Gastroesophageal sphincter (tissue), 4 donors: ENCODE measurements at regions not wholly inside any gene's neighbourhood (a gene's known extent, or its start where the extent isn't known, plus 50 kb on each side); places are given as distances from the start of the nearest gene placed in this dataset.

Experiments used
- ATAC-seq: fragments of 150-250 bp; one replicate; pipeline ENCODE4 v1.9.1; 2016; ENCODE audit warnings: mild to moderate bottlenecking, moderate library complexity
- H3K27ac ChIP-seq, 4 donors: fragments of 200-600 bp; sonication (generic) in 3 of 4; 1 replicate in 3 of 4; 2 replicates in 1 of 4; pipeline ENCODE4 v1.5.1; 2016 to 2019
- H3K27me3 ChIP-seq: fragments of 200-600 bp; sonication (generic); one replicate; pipeline ENCODE4 v1.5.1; 2019
- H3K36me3 ChIP-seq, 2 donors: fragments of 200-600 bp; sonication (generic); one replicate each; pipeline ENCODE4 v1.5.1; 2019; ENCODE audit warnings: control low read depth in 1 of 2
- H3K4me1 ChIP-seq, 3 donors: fragments of 200-600 bp; sonication (generic); 1 replicate in 2 of 3; 2 replicates in 1 of 3; pipeline ENCODE4 v1.5.1; 2016 to 2019; ENCODE audit warnings: control low read depth in 2 of 3
- H3K4me3 ChIP-seq, 2 donors: fragments of 200-600 bp; sonication (generic); one replicate each; pipeline ENCODE4 v1.5.1; 2019; ENCODE audit warnings: mild to moderate bottlenecking in 1 of 2, moderate library complexity in 1 of 2
- H3K9me3 ChIP-seq, 3 donors: fragments of 200-600 bp; sonication (generic); one replicate each; pipeline ENCODE4 v1.5.1; 2017 to 2019; ENCODE audit warnings: control low read depth in 2 of 3
- CTCF ChIP-seq, 4 experiments: fragments of 200-600 bp in 2 of 4; fragments of 450-650 bp in 2 of 4; sonication (generic) in 1 of 4; IDR thresholded peaks; one replicate each; pipeline ENCODE4 v1.5.1; 2017 to 2019; ENCODE audit warnings: antibody characterized with exemption in 4 of 4, mild to moderate bottlenecking in 2 of 4, moderate library complexity in 2 of 4
- EP300 ChIP-seq: sonication (generic); formaldehyde crosslinking; IDR thresholded peaks from one replicate; pipeline ENCODE4 v1.6.1; 2017; ENCODE audit warnings: antibody characterized with exemption, mild to moderate bottlenecking
- POLR2A ChIP-seq, 2 donors: fragments of 450-650 bp; IDR thresholded peaks; one replicate each; pipeline ENCODE4 v1.6.1; 2017; ENCODE audit warnings: antibody characterized with exemption in 2 of 2, mild to moderate bottlenecking in 2 of 2, moderate library complexity in 1 of 2
- POLR2AphosphoS5 ChIP-seq: sonication (generic); formaldehyde crosslinking; IDR thresholded peaks from one replicate; pipeline ENCODE4 v1.6.1; 2017; ENCODE audit warnings: antibody characterized with exemption
- WGBS, 2 donors: methylation state at CpG; one replicate each; pipeline ENCODE4 v1.1.5; 2018; ENCODE audit warnings: low coverage in 1 of 2; 5-methylcytosine and 5-hydroxymethylcytosine counted together

GRCh38 chr16:64657316-64658011 lies 464.4 kb downstream of the CDH11 start:
- Histone ChIP-seq H3K27me3 (no peaks in the 10 kb centered on the region), H3K4me1 (peaks cover 0 to 19% (median 0%) of the 10 kb centered on the region in 3 donors), H3K4me3 (no peak overlapping the region), H3K9me3 (no peaks in the 10 kb centered on the region), H3K36me3 (no peaks in the 10 kb centered on the region), H3K27ac (no peak overlapping the region)
- WGBS, 2 donors: 67 to 74% methylated on average over 2 to 3 of the region's 3 CpGs
- TF ChIP-seq EP300 (no peak), POLR2A (IDR thresholded peaks at IDR 0.05) (no peak), CTCF (IDR thresholded peaks at IDR 0.05) (no peak), POLR2AphosphoS5 (no peak)
- no peak for ATAC-seq

- no peak overlapping the region for H3K4me3 ChIP-seq
- H3K4me1 ChIP-seq: peaks cover 0 to 19% (median 0%) of the 10 kb centered on the region in 3 donors
- no peak overlapping the region for H3K27ac ChIP-seq
- 17 to 34% methylated on average over 3 to 4 of the region's 4 CpGs for WGBS, 2 donors
- TF ChIP-seq POLR2A (IDR thresholded peaks at IDR 0.05) (no peak), EP300 (no peak), CTCF (IDR thresholded peaks at IDR 0.05) (no peak), POLR2AphosphoS5 (no peak)
- H3K9me3 ChIP-seq: no peaks in the 10 kb centered on the region
- no peaks in the 10 kb centered on the region for H3K36me3 ChIP-seq
- no peaks in the 10 kb centered on the region for H3K27me3 ChIP-seq
- ATAC-seq: no peak
These were observed 465.4 kb downstream of the CDH11 start for GRCh38 chr16:64656471-64656870.

GRCh38 chr16:64654178-64654577 lies 467.7 kb downstream of the CDH11 start:
- H3K36me3 ChIP-seq: no peaks in the 10 kb centered on the region
- no peak for ATAC-seq

GRCh38 chr16:64648282-64648681 lies 473.6 kb downstream of the CDH11 start:
- H3K27ac ChIP-seq: no peak overlapping the region
- no peaks in the 10 kb centered on the region for H3K36me3 ChIP-seq
- no peaks in the 10 kb centered on the region for H3K27me3 ChIP-seq
- H3K4me3 ChIP-seq: no peak overlapping the region
- ATAC-seq: no peak
- TF ChIP-seq POLR2A (IDR thresholded peaks at IDR 0.05) (no peak), EP300 (no peak), CTCF (IDR thresholded peaks at IDR 0.05) (no peak), POLR2AphosphoS5 (no peak)
- no CpG with 5 or more reads among the region's 3 CpGs for WGBS, 2 donors
- H3K4me1 ChIP-seq: no peaks in the 10 kb centered on the region
- no peaks in the 10 kb centered on the region for H3K9me3 ChIP-seq

More at GRCh38 chr16:64654178-64654577, 467.7 kb downstream of the CDH11 start:
- Histone ChIP-seq H3K4me3 (no peak overlapping the region), H3K27ac (no peak overlapping the region), H3K27me3 (no peaks in the 10 kb centered on the region), H3K4me1 (peaks cover 0 to 19% (median 0%) of the 10 kb centered on the region in 3 donors), H3K9me3 (no peaks in the 10 kb centered on the region)
- TF ChIP-seq CTCF (IDR thresholded peaks at IDR 0.05) (no peak), POLR2AphosphoS5 (no peak), EP300 (no peak), POLR2A (IDR thresholded peaks at IDR 0.05) (no peak)

GRCh38 chr16:64641343-64641742 lies 480.5 kb downstream of the CDH11 start:
- Histone ChIP-seq H3K9me3 (no peaks in the 10 kb centered on the region), H3K27me3 (no peaks in the 10 kb centered on the region), H3K27ac (no peak overlapping the region), H3K4me3 (no peak overlapping the region), H3K4me1 (no peaks in the 10 kb centered on the region), H3K36me3 (no peaks in the 10 kb centered on the region)
- no peak for TF ChIP-seq CTCF (IDR thresholded peaks at IDR 0.05)
- TF ChIP-seq POLR2A (IDR thresholded peaks at IDR 0.05): no peak
- TF ChIP-seq EP300: no peak
- no peak for TF ChIP-seq POLR2AphosphoS5
- no peak for ATAC-seq
- WGBS, 2 donors: 89 to 96% methylated on average over 3 of the region's 3 CpGs
